Activated T-cell treated with anti-CD3 and anti-CD28 coated beads, Interleukin-2, amount 50 U/mL, for 4 hours (primary cell): ENCODE measurements at regions not wholly inside any gene's neighbourhood (a gene's known extent, or its start where the extent isn't known, plus 50 kb on each side); places are given as distances from the start of the nearest gene placed in this dataset.
A peak's percentile ranks its signal among the peaks of the same experiment; 100 is the strongest.
"Not testable (repeated sequence)": the region's sequence is repeated elsewhere in the genome, so short reads cannot be mapped to it uniquely, and the experiment has no call there.

ENCODE experiments used
- ATAC-seq, 2 donors: fragments of 200-7000 bp; cut with Tn5 transposase; one replicate each; pipeline ENCODE4 v1.10.0; 2021
- DNase-seq: peaks from one replicate; pipeline ENCODE4 v3.0.0-alpha.2; 2020
- H3K27me3 Mint-ChIP-seq: one replicate; pipeline ENCODE4 v1.8.0; 2021; ENCODE audit warnings: low read depth, mixed read lengths
- H3K36me3 Mint-ChIP-seq: one replicate; pipeline ENCODE4 v1.8.0; 2022; ENCODE audit warnings: mixed read lengths; ENCODE audit not compliant: insufficient read depth
- H3K4me1 Mint-ChIP-seq: one replicate; pipeline ENCODE4 v1.8.0; 2021; ENCODE audit warnings: low read depth, mixed read lengths
- H3K4me3 Mint-ChIP-seq: one replicate; pipeline ENCODE4 v1.8.0; 2021; ENCODE audit warnings: mild to moderate bottlenecking, moderate library complexity, mixed read lengths
- H3K9me3 Mint-ChIP-seq: one replicate; pipeline ENCODE4 v1.8.0; 2021; ENCODE audit warnings: mixed read lengths

DNA sequence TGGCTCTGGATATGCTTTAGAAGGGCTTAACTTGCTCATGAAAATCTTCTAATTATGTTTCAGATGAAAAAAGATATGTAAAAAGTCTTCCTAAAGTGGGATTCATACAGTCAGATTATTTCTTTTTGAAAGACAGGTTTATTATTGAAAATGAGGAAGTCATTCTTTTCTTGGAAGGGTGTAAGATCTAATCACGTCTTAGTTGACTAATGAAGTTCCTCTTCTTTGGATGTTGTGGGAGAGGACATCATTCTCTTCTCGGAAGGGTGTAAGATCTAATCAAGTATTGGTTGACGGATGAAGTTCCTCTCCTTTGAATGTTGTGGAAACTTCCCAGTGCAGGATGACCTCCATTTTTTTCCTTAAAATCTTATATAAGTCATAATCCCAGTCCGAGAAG is 74.9 kb downstream of the ALG10 start:
- Mint-ChIP-seq H3K27me3 (peaks cover 8% of the 10 kb centered on the region), H3K36me3 (no peaks in the 10 kb centered on the region), H3K9me3 (no peaks in the 10 kb centered on the region), H3K4me1 (no peaks in the 10 kb centered on the region), H3K4me3 (no peak overlapping the region)
- no peak for ATAC-seq
- DNase-seq = no peak

DNA sequence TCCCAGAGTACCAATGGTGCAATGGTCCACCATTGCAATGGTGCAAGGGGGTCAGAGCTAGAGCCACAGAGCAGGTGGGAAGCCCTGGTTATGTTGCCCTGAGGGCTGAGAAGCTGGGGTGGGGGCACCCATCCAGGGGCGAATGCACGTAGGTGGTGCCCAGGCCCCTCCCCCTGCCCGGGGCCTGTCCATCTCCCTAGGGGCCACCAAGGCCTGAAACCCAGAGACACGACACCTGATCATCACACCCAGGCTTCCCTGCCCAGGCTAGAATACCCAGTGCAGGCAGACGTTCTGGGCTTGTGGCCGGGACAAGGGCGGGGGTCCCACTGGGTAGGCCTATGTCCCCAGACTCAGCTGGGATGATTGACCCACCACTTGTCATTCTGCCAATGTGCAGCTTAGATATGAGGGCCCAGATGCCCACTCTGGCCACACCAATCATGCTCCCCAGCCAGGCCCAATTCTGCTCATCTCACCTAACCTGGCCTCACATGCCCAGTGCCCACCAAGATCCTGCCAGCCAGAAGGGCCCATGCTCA is 83.2 kb downstream of the ALG10 start:
- no peak for ATAC-seq
- Mint-ChIP-seq H3K4me3 (no peak overlapping the region), H3K4me1 (no peaks in the 10 kb centered on the region), H3K36me3 (no peaks in the 10 kb centered on the region), H3K9me3 (no peaks in the 10 kb centered on the region), H3K27me3 (peaks cover 30% of the 10 kb centered on the region)
- DNase-seq = no peak

DNA sequence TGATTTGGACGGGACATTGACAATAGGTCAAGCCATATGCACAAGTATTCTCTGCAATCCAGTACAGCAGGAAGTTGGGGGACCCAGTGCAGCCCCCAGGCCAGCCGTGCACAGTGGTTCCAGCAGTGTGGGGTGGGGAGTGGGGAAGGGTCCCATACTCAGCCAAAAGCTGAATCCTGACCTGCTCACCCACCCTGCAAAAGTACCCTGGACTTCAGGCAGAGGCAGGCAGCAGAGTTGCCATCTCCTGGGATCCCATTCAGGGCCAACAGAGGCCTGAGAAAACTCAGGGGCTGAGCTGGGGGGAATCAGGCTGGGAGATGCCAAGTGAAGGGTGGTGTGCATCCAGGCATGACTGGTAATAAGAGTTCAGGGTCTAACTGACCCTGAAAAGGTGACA is 83.9 kb downstream of the ALG10 start:
- H3K36me3 Mint-ChIP-seq = no peaks in the 10 kb centered on the region
- H3K27me3 Mint-ChIP-seq = peaks cover 33% of the 10 kb centered on the region
- H3K4me3 Mint-ChIP-seq = no peak overlapping the region
- DNase-seq (no peak), ATAC-seq (no peak)
- no peaks in the 10 kb centered on the region for H3K9me3 Mint-ChIP-seq
- H3K4me1 Mint-ChIP-seq = no peaks in the 10 kb centered on the region

DNA sequence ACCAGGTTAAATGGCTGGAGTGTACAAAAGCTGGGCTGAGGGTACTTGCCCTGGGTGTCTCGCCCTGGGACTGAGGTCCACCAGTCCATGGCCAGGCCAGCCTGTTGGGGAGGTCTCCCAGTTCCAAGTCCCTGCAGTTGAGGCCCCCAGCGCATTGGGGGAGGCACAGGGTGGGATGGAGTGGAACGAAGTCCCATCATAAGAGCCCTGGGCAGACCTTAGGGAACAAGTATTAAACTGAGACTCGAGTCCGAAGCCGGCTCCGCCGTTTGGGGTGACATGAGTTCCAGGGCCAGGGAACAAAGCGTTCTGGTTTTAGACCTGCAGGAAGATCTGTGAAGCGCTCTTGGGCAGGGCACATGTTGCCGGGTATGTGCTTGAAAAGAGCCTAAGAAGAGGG is 84.7 kb downstream of the ALG10 start:
- ATAC-seq (no peak), DNase-seq (no peak)
- H3K9me3 Mint-ChIP-seq = no peaks in the 10 kb centered on the region
- H3K36me3 Mint-ChIP-seq = no peaks in the 10 kb centered on the region
- H3K4me3 Mint-ChIP-seq = no peak overlapping the region
- peaks cover 33% of the 10 kb centered on the region for H3K27me3 Mint-ChIP-seq
- no peaks in the 10 kb centered on the region for H3K4me1 Mint-ChIP-seq

DNA sequence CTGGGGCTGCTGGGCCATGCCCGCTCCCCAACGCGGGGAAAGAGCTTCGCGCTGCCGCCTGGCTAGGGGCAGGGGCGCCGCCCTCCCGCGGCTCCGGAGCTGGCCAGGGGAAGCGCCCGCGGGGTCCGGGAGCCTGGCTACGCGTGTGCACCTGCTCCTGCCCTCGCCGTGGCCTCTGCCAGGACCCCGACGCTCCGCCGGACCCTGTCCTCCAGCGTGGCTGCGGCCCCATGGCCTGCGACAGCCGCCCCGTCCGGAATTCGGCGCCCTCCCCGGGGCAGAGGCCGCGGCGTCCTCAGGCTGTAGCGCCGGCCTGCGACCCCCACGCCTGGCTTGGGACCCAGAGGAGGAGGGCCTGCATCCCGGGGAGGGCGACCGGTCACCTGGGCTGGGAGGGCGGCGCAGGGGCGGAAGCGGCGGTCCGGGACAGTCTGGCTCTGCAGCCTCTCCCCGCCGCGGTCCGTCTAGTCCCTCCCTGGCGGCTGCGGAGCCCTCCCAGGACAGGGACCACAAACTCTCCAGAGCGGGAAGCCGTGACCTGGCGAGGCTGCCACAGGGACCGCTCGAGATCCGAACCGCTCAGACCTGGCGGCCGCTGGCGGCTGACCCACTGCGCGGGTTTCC is 85.6 kb downstream of the ALG10 start:
- ATAC-seq (peak in 1 of 2 donors; percentile 23), DNase-seq (no peak)
- Mint-ChIP-seq H3K4me1 (no peaks in the 10 kb centered on the region), H3K4me3 (no peak overlapping the region), H3K27me3 (peaks cover 33% of the 10 kb centered on the region), H3K9me3 (no peaks in the 10 kb centered on the region), H3K36me3 (no peaks in the 10 kb centered on the region)

DNA sequence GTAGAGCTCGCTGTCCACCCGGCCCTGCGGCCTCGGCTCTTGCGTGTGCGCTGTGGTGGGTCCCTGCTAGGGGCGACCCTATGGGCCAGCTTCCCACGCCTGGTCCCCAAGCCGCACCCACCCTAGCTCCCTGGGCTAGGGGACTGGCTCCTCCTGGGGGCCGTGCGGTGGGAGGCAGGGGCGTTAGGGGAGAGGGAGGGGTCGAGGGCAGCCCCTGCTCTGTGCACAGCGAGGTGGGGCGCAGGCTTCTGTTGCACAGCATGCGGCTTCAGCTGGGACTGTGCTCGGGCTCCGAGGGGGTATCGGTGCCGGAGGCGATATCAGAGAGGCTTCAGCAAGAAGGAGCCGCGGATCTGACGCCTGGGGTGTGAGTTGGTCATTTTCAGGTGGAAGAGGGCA is 86.1 kb downstream of the ALG10 start:
- Mint-ChIP-seq H3K4me1 (no peaks in the 10 kb centered on the region), H3K4me3 (no peak overlapping the region), H3K36me3 (no peaks in the 10 kb centered on the region), H3K27me3 (peaks cover 33% of the 10 kb centered on the region), H3K9me3 (no peaks in the 10 kb centered on the region)
- DNase-seq = no peak
- ATAC-seq = no peak

DNA sequence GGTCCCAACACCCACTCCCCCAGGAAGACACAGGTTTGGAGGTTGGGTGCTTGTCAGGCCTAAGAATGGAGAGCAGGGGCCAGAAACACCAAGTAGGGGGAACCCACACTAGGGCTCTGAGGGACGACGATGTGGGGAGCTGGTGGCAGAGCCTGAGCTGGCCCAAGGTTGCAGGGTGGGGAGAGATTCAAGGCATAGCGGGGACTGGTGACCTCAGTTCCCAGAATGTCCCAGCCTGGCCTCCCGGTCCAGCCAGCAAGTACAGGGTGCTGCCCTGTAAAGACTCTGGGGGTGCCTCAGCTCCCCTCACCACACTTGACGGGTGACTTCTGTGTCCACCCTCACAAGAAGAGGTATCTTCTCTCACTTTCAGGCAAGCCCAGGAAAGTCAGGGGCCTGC is 86.7 kb downstream of the ALG10 start:
- DNase-seq = no peak
- ATAC-seq = no peak
- H3K9me3 Mint-ChIP-seq = no peaks in the 10 kb centered on the region
- no peaks in the 10 kb centered on the region for H3K36me3 Mint-ChIP-seq
- no peak overlapping the region for H3K4me3 Mint-ChIP-seq
- no peaks in the 10 kb centered on the region for H3K4me1 Mint-ChIP-seq
- peaks cover 31% of the 10 kb centered on the region for H3K27me3 Mint-ChIP-seq

DNA sequence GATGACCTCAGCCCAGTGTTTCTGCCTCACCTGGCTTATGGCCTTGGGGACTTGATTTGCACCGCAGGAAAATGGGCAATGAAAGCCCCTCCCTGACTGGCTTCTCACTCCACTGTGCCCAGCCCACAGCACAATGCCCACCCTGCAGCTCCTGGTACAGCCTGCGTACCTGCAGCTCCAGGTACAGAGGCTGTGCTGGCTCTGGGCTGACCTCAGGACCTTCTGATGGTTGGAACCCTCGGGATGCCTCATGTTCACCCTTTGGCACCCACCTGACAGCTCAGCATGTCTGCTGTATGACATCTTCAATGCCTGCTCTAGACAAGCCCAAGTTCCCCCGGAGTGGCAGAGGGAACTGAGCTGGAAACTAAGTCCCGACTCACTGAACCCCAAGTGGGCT is 87.1 kb downstream of the ALG10 start:
- Mint-ChIP-seq H3K9me3 (no peaks in the 10 kb centered on the region), H3K4me1 (no peaks in the 10 kb centered on the region), H3K4me3 (no peak overlapping the region), H3K27me3 (peaks cover 31% of the 10 kb centered on the region), H3K36me3 (no peaks in the 10 kb centered on the region)
- ATAC-seq (no peak), DNase-seq (no peak)

DNA sequence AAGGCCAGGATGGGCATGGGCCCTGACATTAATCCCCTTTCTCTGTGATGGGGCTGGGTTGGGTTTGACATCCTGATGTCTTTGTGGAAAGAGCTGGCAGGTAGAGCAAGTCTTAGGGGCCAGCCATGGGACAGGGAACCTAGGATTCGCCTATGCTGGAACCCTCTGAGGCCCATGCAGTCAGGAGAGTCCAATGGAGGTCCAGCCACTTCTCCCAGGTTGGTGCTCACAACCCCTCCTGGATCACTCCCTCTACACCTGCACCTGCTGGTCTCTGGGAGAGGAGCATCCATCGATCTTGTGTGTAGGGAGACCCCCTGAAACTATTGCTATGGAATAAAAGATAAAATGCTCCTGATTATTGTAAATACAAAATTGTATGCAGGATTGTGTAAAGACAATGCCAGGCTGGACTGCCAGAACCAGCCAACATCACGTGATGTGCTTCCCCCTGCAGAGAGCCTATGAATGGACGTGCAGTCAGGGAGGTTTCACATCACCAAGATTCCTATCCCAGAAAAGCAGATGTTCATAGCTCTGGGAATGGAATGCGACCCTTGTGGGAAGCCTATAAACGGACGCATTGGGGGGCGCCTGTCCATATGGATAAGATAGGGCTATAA is 87.7 kb downstream of the ALG10 start:
- not testable (repeated sequence) for H3K4me1 Mint-ChIP-seq, H3K9me3 Mint-ChIP-seq, DNase-seq, H3K36me3 Mint-ChIP-seq, H3K4me3 Mint-ChIP-seq, ATAC-seq
- H3K27me3 Mint-ChIP-seq = peaks cover 31% of the 10 kb centered on the region

DNA sequence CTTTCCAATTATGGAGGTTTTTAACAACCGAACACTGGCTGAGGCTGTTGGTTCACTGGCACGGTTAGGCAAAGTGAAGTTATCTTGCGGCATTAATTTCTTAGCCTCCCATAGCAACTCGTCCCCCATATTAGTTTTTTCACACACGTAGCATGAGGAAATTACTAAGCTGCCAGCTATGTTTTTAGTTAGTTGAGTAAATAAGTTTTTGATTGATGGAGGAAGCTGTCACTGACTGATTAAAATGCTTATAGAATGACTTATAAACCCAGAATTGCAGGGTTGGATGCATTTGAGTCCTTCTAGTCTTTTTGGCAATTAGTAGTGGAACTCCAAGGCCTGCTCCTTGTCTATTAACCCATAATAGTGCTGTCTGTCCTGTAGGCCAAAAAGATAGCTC is 97.1 kb downstream of the ALG10 start:
- DNase-seq (no peak), ATAC-seq (no peak)
- no peaks in the 10 kb centered on the region for H3K9me3 Mint-ChIP-seq
- no peak overlapping the region for H3K4me3 Mint-ChIP-seq
- H3K36me3 Mint-ChIP-seq = no peaks in the 10 kb centered on the region
- no peaks in the 10 kb centered on the region for H3K27me3 Mint-ChIP-seq
- H3K4me1 Mint-ChIP-seq = no peaks in the 10 kb centered on the region

DNA sequence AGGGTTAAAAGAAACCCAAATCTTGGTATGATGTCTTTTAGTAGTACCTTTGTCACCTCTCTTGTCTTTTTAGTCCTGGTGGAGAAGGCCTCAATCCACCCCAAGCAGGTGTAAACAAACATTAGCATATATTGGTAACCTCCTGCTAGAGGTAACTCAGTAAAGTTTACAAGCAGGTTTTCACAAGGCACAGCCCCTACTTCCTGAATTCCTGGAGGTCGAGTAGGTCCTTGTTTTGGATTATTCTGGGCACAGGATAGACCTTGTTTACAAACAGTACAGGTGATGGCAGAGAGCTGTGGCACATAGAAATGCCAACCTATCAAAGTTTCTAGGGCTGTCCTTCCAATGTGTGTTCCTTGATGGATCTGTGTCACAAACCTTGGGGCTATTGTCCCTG is 99.1 kb downstream of the ALG10 start:
- no peaks in the 10 kb centered on the region for H3K9me3 Mint-ChIP-seq

DNA sequence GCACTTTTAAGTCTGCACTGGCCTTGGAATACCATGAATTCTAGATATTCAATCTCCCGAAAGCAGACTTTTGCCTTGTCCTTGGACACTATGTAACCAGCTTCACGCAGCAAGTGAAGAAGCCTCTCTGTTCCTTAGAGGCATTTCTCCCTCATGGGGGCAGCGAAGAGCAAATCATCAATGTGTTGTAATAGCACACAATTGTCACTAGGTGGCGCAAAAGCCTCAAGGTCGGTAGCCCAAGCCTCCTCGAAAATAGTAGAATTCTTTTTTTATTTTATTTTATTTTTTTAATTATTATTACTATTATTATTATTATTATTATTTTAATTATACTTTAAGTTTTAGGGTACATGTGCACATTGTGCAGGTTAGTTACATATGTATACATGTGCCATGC is 100.8 kb downstream of the ALG10 start:
- H3K4me1 Mint-ChIP-seq = peaks cover 18% of the 10 kb centered on the region
- H3K9me3 Mint-ChIP-seq, H3K27me3 Mint-ChIP-seq, H3K4me3 Mint-ChIP-seq, H3K36me3 Mint-ChIP-seq, DNase-seq: not testable (repeated sequence)
- ATAC-seq = peak; percentile 48 to 52

More for the DNA sequence above, 99.1 kb downstream of the ALG10 start:
- H3K4me1 Mint-ChIP-seq = peaks cover 12% of the 10 kb centered on the region
- no peak overlapping the region for H3K4me3 Mint-ChIP-seq
- H3K36me3 Mint-ChIP-seq = no peaks in the 10 kb centered on the region
- H3K27me3 Mint-ChIP-seq = no peaks in the 10 kb centered on the region
- ATAC-seq = no peak
- no peak for DNase-seq

DNA sequence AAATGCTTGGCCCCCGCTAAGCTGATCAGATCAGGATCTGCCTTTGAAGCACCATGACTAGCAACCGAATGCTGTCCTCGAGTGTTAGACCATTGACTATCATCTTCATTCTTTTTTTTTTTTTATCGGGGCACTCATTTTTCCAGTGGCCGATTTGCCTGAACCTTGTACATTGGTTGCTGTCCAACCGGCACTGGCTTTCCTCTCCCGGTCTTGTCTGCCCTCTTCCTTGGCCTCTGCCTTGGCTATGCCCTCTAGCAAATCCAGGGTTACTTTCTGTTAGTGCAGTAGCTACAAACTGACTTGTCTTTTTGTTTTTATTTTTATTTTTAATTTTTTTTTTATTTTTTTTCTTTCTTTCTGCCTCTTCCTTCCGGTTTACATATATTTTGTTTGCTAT is 102.3 kb downstream of the ALG10 start:
- Mint-ChIP-seq H3K4me1 (peaks cover 18% of the 10 kb centered on the region), H3K9me3 (no peaks in the 10 kb centered on the region), H3K36me3 (no peaks in the 10 kb centered on the region), H3K4me3 (no peak overlapping the region), H3K27me3 (no peaks in the 10 kb centered on the region)
- no peak for ATAC-seq
- DNase-seq = no peak

DNA sequence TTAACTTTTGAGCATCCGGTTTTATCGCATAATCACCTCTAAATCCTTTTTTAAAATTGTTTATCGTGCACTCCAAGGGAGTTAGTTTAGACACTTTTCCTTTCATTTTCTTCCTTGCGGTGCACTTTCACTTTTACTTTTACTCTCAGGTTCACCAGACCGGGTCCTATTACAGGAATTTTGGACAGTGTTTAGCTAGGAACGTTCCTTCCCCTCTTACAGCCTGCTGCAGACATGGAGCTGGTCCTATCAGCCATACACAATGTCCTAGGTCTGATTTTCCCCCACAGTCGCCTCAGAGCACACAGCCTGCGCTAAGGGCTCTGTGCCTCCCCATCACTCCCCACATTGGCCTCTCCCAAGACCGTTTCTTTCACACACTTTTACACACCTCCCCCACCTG is 103.9 kb downstream of the ALG10 start:
- no peak for DNase-seq
- peaks cover 18% of the 10 kb centered on the region for H3K4me1 Mint-ChIP-seq
- H3K36me3 Mint-ChIP-seq = no peaks in the 10 kb centered on the region
- H3K9me3 Mint-ChIP-seq = no peaks in the 10 kb centered on the region
- H3K4me3 Mint-ChIP-seq = peak overlapping the region; percentile 62
- H3K27me3 Mint-ChIP-seq = no peaks in the 10 kb centered on the region
- ATAC-seq = peak in 1 of 2 donors; percentile 30

DNA sequence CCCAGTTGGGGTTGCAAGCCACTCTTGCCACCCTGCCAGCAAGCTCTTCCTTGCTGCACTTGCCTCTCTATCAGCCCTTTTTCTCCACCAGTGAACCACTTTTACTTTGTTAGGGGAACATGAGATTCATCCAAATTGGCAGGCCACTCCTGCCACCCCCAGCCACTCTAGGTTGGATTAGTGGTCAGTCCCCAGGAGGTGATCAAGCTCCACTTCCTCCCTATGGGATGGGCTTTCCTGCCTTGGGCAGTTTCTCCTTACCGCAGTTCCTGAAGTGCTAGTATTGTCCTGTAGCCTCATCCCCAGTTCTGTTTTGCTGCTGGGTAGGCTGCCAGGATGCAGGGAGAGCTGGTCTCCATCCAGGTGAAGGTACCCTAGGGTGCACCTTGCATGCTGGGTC is 104.5 kb downstream of the ALG10 start:
- Mint-ChIP-seq H3K4me1 (peaks cover 18% of the 10 kb centered on the region), H3K36me3 (no peaks in the 10 kb centered on the region), H3K9me3 (no peaks in the 10 kb centered on the region), H3K27me3 (no peaks in the 10 kb centered on the region), H3K4me3 (peak overlapping the region; percentile 62)
- ATAC-seq (no peak), DNase-seq (no peak)
